ENCODE measurements at regions not wholly inside any gene's neighbourhood (a gene's known extent, or its start where the extent isn't known, plus 50 kb on each side); places are given as distances from the start of the nearest gene placed in this dataset.

GRCh38 chr14:65164068-65164824 is 61.9 kb upstream of the MAX start:
- H3K36me3 ChIP-seq, result no peaks in the 10 kb centered on the region
- H3K4me3 ChIP-seq, result no peak overlapping the region
- H3K27me3 ChIP-seq, result no peaks in the 10 kb centered on the region
- TF ChIP-seq CTCF (IDR thresholded peaks at IDR 0.05) (peak; percentile 23 to 83 (median 72)), POLR2A (IDR thresholded peaks at IDR 0.05) (no peak)
- H3K4me1 ChIP-seq, result no peaks in the 10 kb centered on the region
- H3K27ac ChIP-seq, result no peak overlapping the region
- no peak for DNase-seq
- no peaks in the 10 kb centered on the region for H3K9me3 ChIP-seq

GRCh38 chr14:65164825-65165135 is 62.5 kb upstream of the MAX start:
- H3K4me3 ChIP-seq, result no peak overlapping the region
- DNase-seq, result no peak
- TF ChIP-seq POLR2A (IDR thresholded peaks at IDR 0.05) (no peak), CTCF (IDR thresholded peaks at IDR 0.05) (no peak)

GRCh38 chr14:65167072-65167645 is 64.8 kb upstream of the MAX start:
- Histone ChIP-seq H3K27ac (no peak overlapping the region), H3K36me3 (no peaks in the 10 kb centered on the region), H3K4me3 (no peak overlapping the region), H3K4me1 (peaks cover 0 to 9% (median 0%) of the 10 kb centered on the region in 4 donors), H3K9me3 (no peaks in the 10 kb centered on the region), H3K27me3 (no peaks in the 10 kb centered on the region)
- DNase-seq, result no peak
- no peak for TF ChIP-seq CTCF (IDR thresholded peaks at IDR 0.05)
- TF ChIP-seq POLR2A (IDR thresholded peaks at IDR 0.05), result no peak

More at GRCh38 chr14:65164825-65165135, 62.5 kb upstream of the MAX start:
- H3K4me1 ChIP-seq, result no peaks in the 10 kb centered on the region
- H3K9me3 ChIP-seq, result no peaks in the 10 kb centered on the region
- H3K27me3 ChIP-seq, result no peaks in the 10 kb centered on the region
- H3K27ac ChIP-seq, result no peak overlapping the region
- no peaks in the 10 kb centered on the region for H3K36me3 ChIP-seq

- no peak for TF ChIP-seq POLR2A (IDR thresholded peaks at IDR 0.05)
- TF ChIP-seq CTCF (IDR thresholded peaks at IDR 0.05), result no peak
- H3K36me3 ChIP-seq, result no peaks in the 10 kb centered on the region
- peaks cover 0 to 9% (median 0%) of the 10 kb centered on the region in 4 donors for H3K4me1 ChIP-seq
- H3K4me3 ChIP-seq, result no peak overlapping the region
- no peaks in the 10 kb centered on the region for H3K27me3 ChIP-seq
- no peak for DNase-seq
- H3K27ac ChIP-seq, result peak overlapping the region in 1 of 4 donors; percentile 27
- H3K9me3 ChIP-seq, result no peaks in the 10 kb centered on the region
Observed at GRCh38 chr14:65168840-65169239, 66.5 kb upstream of the MAX start.

- TF ChIP-seq POLR2A (IDR thresholded peaks at IDR 0.05) (no peak), CTCF (IDR thresholded peaks at IDR 0.05) (no peak)
- Histone ChIP-seq H3K27ac (peak overlapping the region in 2 of 4 donors; percentile 27 to 28), H3K36me3 (no peaks in the 10 kb centered on the region), H3K4me3 (no peak overlapping the region), H3K27me3 (no peaks in the 10 kb centered on the region), H3K4me1 (peaks cover 0 to 9% (median 0%) of the 10 kb centered on the region in 4 donors), H3K9me3 (no peaks in the 10 kb centered on the region)
- no peak for DNase-seq
Observed at GRCh38 chr14:65169351-65169750, 67.0 kb upstream of the MAX start.
